GM19397 (cell line): ENCODE measurements at regions not wholly inside any gene's neighbourhood (a gene's known extent, or its start where the extent isn't known, plus 50 kb on each side); places are given as distances from the start of the nearest gene placed in this dataset.

Source experiments
- ATAC-seq: cut with Tn5 transposase; IDR thresholded peaks from one replicate; pipeline ENCODE4 v1.9.1; 2021; ENCODE audit warnings: mild to moderate bottlenecking, moderate library complexity; ENCODE audit not compliant: unreplicated experiment

GRCh38 chr3:188057124-188057523 is 96.8 kb upstream of the LPP start:
- no peak for ATAC-seq

- no peak for ATAC-seq
Measured at GRCh38 chr3:188058569-188059184, 95.3 kb upstream of the LPP start.

GRCh38 chr3:188059351-188059750 is 94.6 kb upstream of the LPP start:
- no peak for ATAC-seq

- ATAC-seq, result no peak
Measured at GRCh38 chr3:188060264-188060835, 93.6 kb upstream of the LPP start.

GRCh38 chr3:188060840-188061544 is 93.0 kb upstream of the LPP start:
- no peak for ATAC-seq

- no peak for ATAC-seq
Measured at GRCh38 chr3:188062216-188062615, 91.7 kb upstream of the LPP start.

- ATAC-seq, result no peak
Measured at GRCh38 chr3:188064831-188065493, 89.0 kb upstream of the LPP start.

- no peak for ATAC-seq
Measured at GRCh38 chr3:188066141-188066540, 87.8 kb upstream of the LPP start.

- ATAC-seq, result no peak
Measured at GRCh38 chr3:188067932-188068331, 86.0 kb upstream of the LPP start.

GRCh38 chr3:188068342-188068741 is 85.6 kb upstream of the LPP start:
- ATAC-seq, result no peak

GRCh38 chr3:188071636-188072035 is 82.3 kb upstream of the LPP start:
- ATAC-seq, result no peak

GRCh38 chr3:188076176-188076575 is 77.8 kb upstream of the LPP start:
- no peak for ATAC-seq

- no peak for ATAC-seq
Measured at GRCh38 chr3:188077160-188077799, 76.7 kb upstream of the LPP start.

- no peak for ATAC-seq
Measured at GRCh38 chr3:188080091-188080490, 73.9 kb upstream of the LPP start.

- ATAC-seq, result no peak
Measured at GRCh38 chr3:188082031-188082430, 71.9 kb upstream of the LPP start.

GRCh38 chr3:188082450-188082849 is 71.5 kb upstream of the LPP start:
- no peak for ATAC-seq

- no peak for ATAC-seq
Measured at GRCh38 chr3:188083011-188083410, 70.9 kb upstream of the LPP start.

- no peak for ATAC-seq
Measured at GRCh38 chr3:188084752-188085583, 69.0 kb upstream of the LPP start.

- ATAC-seq, result no peak
Measured at GRCh38 chr3:188085584-188086560, 68.1 kb upstream of the LPP start.
